ENCODE measurements at regions not wholly inside any gene's neighbourhood (a gene's known extent, or its start where the extent isn't known, plus 50 kb on each side); places are given as distances from the start of the nearest gene placed in this dataset.

GRCh38 chr2:12110481-12110880, 364.0 kb downstream of the LPIN1 start:
- no peak for TF ChIP-seq CTCF (conservative IDR thresholded peaks at IDR 0.05; ENCODE audit: low read depth, low read length)
- no peak for DNase-seq (ENCODE audit: low read depth)
- no peak overlapping the region for H3K4me3 ChIP-seq (ENCODE audit: low read depth, low read length)

- no peak for TF ChIP-seq CTCF (conservative IDR thresholded peaks at IDR 0.05; ENCODE audit: low read depth, low read length)
- no peak for DNase-seq (ENCODE audit: low read depth)
- H3K4me3 ChIP-seq (ENCODE audit: low read depth, low read length): no peak overlapping the region
These were observed 367.0 kb downstream of the LPIN1 start for GRCh38 chr2:12113412-12113811.

- TF ChIP-seq CTCF (conservative IDR thresholded peaks at IDR 0.05; ENCODE audit: low read depth, low read length): no peak
These were observed 368.4 kb downstream of the LPIN1 start for GRCh38 chr2:12114816-12115215.

GRCh38 chr2:12116228-12116750, 369.9 kb downstream of the LPIN1 start:
- DNase-seq (ENCODE audit: low read depth): no peak
- H3K4me3 ChIP-seq (ENCODE audit: low read depth, low read length): no peak overlapping the region
- TF ChIP-seq CTCF (conservative IDR thresholded peaks at IDR 0.05; ENCODE audit: low read depth, low read length): no peak

More at GRCh38 chr2:12114816-12115215, 368.4 kb downstream of the LPIN1 start:
- no peak overlapping the region for H3K4me3 ChIP-seq (ENCODE audit: low read depth, low read length)
- DNase-seq (ENCODE audit: low read depth): no peak

- DNase-seq (ENCODE audit: low read depth): no peak
- H3K4me3 ChIP-seq (ENCODE audit: low read depth, low read length): no peak overlapping the region
- no peak for TF ChIP-seq CTCF (conservative IDR thresholded peaks at IDR 0.05; ENCODE audit: low read depth, low read length)
These were observed 373.4 kb downstream of the LPIN1 start for GRCh38 chr2:12119841-12120240.

- no peak overlapping the region for H3K4me3 ChIP-seq (ENCODE audit: low read depth, low read length)
- peak; percentile 81 for DNase-seq (ENCODE audit: low read depth)
- no peak for TF ChIP-seq CTCF (conservative IDR thresholded peaks at IDR 0.05; ENCODE audit: low read depth, low read length)
These were observed 374.1 kb downstream of the LPIN1 start for GRCh38 chr2:12120281-12121150.

GRCh38 chr2:12124790-12125189, 378.4 kb downstream of the LPIN1 start:
- no peak overlapping the region for H3K4me3 ChIP-seq (ENCODE audit: low read depth, low read length)
- DNase-seq (ENCODE audit: low read depth): no peak
- no peak for TF ChIP-seq CTCF (conservative IDR thresholded peaks at IDR 0.05; ENCODE audit: low read depth, low read length)

All from choroid plexus epithelial cell (primary cell).